Activated T-cell treated with anti-CD3 and anti-CD28 coated beads for 24 hours (primary cell): ENCODE measurements at regions not wholly inside any gene's neighbourhood (a gene's known extent, or its start where the extent isn't known, plus 50 kb on each side); places are given as distances from the start of the nearest gene placed in this dataset.

ENCODE experiments used
- DNase-seq: peaks from one replicate; pipeline ENCODE4 v3.0.0-alpha.2; 2020; ENCODE audit warnings: low read depth

- no peak for DNase-seq
Measured at GRCh38 chr3:34294240-34294639, 495.8 kb downstream of the PDCD6IP start.

DNA sequence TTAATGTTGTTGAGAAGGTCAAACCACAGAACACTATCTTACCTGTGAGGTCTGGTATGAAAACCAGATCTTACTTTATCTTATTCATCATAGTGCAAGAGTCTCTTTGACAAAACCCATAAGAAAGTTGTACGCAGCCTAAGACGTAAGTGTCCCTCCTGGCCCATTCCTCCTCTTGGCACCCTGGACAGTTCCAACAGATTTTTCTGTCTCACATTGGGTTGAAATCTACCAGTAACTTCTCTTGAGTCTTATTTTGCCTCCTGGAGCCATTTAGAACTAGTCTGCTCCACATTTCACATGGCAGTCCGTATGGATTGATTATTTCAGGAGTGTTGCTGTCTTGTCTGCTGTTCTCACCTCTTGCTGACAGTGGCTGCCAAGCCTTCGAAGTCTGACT is 498.4 kb downstream of the PDCD6IP start:
- no peak for DNase-seq

- DNase-seq, result no peak
Measured at GRCh38 chr3:34298653-34299052, 500.2 kb downstream of the PDCD6IP start.

GRCh38 chr3:34300621-34301020 is 502.2 kb downstream of the PDCD6IP start:
- no peak for DNase-seq

DNA sequence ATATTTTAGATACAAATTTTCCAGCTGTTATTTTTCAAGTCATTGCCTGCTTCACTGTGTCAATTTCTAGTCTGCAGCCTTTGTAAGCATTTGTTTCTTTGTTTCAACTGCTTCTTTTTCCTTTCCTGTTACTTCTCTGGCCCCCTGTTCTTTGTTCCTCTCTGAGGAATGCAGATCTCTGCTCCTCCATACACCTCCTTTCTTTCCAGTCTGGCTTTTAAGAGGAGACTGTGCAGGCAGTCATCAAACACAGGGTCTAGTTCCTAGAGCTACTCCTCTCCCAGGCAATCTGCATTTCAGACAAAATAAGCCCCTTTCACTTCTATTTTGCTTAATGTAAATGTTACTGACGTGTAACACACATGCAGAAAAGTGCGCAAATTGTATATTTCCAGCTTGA is 502.9 kb downstream of the PDCD6IP start:
- no peak for DNase-seq

DNA sequence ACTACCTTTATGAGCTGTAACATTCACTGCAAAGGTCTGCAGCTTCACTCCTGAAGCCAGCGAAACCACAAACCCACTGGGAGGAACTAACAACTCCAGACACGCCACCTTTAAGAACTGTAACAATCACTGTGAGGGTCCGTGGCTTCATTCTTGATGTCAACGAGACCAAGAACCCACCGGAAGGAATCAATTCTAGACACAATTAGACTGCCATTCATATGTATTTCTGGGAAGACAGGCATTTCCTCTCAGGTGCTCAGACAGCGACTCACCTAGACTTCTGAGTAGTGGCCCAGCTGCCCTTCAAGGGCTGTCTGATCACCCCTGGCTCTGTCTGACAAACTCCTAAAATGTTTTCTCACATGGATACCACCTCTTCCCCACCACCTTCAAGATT is 506.8 kb downstream of the PDCD6IP start:
- DNase-seq, result no peak

DNA sequence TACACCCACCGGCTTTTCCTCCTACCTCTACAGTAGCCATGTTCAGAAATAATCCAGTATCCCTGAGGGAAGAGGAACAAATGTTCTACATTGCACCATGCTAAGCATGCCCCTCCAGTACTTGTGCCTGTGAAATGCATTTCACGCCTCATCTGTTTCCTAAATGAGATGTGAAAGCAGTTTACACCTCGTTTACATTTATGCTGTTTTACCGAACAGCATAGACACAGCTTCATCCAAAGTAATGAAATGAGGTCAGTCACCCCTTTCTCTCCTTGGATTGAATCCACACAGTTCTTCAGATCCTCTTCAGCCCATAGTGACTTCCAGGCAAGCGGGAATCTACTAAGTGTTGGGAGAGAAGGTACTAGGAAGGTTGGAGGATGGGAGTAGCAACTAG is 514.3 kb downstream of the PDCD6IP start:
- no peak for DNase-seq

GRCh38 chr3:34319881-34320280 is 521.5 kb downstream of the PDCD6IP start:
- no peak for DNase-seq

DNA sequence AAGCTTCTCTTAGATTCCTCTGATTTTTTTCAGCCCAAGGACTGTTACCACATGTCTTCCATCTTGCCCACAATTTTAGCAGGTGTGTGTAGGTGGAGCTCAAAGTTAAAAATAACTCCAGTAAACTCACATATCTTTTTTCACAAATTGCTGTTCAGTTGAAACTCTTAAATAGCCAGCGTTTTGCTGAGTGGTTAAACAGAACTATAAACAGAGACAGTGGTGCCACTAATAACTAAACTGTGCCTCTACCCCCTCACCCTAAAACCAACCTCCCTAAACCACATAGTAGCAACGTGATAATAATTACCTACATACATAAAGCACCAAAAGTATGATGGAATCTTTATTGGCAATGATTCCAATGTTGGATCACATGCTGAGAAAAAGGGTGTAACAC is 525.1 kb downstream of the PDCD6IP start:
- no peak for DNase-seq

- no peak for DNase-seq
Measured at GRCh38 chr3:34346656-34347055, 548.2 kb downstream of the PDCD6IP start.

DNA sequence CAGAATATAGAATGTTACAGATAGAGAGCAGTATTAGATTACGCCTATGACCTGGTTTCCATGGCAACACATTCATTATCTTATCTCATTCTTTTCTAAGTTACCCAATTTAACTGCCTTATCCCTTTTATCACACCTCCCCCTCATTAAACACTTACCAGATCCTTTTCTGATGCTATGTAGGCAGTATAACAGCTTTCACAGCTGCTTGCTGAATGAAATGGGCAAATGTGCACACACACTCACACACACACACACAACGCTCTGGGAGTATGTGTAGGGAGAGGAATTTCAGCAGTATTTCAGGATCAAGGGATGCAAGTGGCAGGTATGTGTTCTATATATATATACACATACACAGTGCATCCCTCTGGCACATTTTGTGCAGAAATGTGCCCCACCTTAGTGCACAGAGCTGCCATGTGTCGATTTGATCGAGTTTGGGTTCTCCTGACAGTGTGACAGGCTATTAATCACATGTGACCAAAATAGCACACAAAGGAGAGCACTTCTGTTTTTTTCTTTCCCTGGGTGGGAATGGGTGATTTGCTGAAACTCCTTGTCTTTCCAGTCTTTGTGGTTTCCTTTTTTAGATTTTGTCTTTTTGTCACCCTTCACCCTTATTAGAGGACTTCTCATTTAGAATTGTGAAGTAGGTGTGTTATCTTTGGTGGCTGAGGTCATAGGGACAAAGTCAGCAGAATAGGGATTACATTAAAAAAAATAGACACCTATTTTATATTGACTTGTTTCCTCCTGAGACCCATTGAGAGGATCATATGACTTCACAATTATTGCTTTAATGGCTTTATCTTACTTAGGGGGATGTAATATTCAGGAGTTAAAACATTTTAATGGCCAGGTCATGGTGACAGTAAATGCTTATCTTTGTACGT is 553.7 kb downstream of the PDCD6IP start:
- no peak for DNase-seq

- DNase-seq, result no peak
Measured at GRCh38 chr3:34352778-34353331, 554.4 kb downstream of the PDCD6IP start.

DNA sequence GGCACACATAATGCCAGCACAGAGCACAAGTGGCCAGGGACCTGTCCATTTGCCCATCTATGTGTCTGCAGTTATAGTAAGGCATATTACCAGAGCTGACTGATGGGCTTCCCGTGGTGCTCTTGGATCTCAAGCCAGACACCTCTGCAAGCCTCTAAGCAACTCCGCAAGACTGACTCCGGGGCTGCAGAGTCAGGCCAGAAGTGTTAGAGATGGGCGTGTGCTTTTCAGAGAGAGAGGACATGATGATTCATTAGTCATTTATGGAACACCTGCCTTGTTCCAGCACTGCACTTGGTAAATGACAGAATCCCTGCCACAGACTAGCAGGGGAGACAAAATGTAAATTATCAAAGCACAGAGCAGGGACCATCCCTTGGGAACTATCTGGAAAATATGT is 559.0 kb downstream of the PDCD6IP start:
- DNase-seq, result no peak

- no peak for DNase-seq
Measured at GRCh38 chr3:34359064-34359463, 560.6 kb downstream of the PDCD6IP start.

- no peak for DNase-seq
Measured at GRCh38 chr3:34360713-34361112, 562.3 kb downstream of the PDCD6IP start.

DNA sequence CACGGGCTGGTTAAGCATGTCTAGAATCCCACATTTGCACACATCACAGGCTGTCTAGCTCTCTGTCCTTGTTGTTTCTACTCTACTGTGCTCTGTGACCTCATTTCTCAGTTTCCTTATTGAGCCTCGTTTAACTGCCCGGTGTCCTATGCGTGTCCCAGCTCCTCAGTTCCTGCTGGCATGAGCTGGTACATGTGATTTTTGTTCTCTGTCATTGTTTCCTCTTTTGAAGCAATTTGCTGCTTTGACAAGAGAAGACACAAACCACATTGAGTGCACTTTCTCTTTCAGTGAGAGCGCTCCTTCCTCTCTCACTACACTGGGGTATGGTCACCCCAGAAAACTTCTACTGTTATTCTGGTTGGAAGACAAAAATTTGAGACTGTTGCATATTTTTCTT is 563.5 kb downstream of the PDCD6IP start:
- DNase-seq, result no peak

DNA sequence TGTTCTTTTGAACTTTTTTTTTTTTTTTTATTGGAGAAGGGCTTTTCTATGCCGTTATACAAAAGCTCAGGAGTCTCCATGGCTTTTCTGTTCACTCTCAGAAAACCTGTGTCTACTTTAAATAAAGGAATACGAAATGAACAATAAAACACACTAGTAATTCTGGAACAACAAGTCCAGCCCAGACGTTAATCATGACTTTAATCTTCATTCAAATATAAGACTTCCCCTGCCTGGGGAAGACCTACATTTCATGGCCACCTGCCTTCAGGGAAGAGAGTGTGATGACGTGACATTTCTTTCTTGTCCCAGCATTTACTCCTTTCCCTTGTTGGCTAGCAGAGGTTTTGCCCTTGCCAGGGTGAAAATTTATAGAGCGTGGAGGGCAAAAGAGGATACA is 564.5 kb downstream of the PDCD6IP start:
- DNase-seq, result no peak

DNA sequence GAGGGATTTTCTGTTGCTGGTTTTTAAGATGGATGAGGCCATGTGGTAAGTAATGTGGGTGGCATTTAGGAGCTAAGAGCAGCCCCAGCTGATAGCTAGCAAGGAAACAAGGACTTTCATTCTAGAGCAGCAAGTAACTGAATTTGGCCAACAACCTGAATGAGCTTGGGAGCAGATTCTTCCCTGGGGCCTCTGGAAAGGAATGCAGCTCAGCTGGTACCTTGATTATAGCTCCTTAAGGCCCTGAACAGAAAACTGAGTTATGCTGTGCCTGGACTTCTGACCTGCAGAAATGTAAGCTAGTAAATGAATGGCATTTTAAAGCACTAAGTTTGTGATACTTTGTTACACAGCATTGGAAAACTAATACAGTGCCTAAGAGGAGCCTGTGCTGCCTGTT is 565.5 kb downstream of the PDCD6IP start:
- no peak for DNase-seq

DNA sequence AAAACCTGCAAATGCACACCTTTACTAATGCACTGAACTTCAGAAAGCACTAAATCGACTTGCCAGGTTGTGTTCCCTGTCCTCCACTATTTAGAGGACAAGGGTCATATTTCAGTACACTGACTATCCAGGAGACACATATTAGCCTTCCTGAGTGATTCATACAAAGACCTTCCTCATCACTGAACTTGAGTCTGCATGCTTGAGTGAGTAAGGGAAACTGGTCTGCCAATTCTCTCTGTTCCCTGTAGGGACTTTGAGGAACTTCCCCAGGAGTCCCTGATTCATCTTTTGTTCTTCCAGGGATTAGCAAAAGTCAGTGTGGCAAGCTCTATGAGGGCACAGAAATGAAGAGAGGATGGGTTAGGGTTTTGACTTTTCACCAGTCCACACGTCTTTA is 565.9 kb downstream of the PDCD6IP start:
- DNase-seq, result no peak

GRCh38 chr3:34365231-34365630 is 566.8 kb downstream of the PDCD6IP start:
- no peak for DNase-seq

- no peak for DNase-seq
Measured at GRCh38 chr3:34365771-34366170, 567.3 kb downstream of the PDCD6IP start.

DNA sequence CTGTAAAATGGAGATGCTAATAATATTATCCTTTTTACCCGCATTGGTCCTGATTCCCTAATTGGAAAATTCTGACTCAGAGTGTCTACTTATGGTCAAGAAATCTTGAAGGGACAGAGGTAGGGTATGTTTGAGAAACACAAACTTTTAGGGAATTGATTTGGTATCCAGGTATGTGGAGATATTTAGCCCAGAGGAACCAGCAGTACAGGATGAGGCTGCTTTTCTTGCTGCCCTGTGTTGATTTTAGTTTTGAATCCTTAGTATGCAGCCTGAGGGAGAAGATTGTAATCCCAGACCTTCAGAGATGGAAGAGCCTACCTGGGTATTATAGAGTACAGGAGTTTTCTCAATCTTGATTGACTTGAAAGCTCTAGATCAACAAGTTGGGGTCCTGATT is 569.1 kb downstream of the PDCD6IP start:
- DNase-seq, result no peak

GRCh38 chr3:34374521-34374920 is 576.1 kb downstream of the PDCD6IP start:
- DNase-seq, result no peak

- DNase-seq, result no peak
Measured at GRCh38 chr3:34376691-34377090, 578.3 kb downstream of the PDCD6IP start.
